Skeletal muscle tissue (tissue), 3 donors: ENCODE measurements at regions not wholly inside any gene's neighbourhood (a gene's known extent, or its start where the extent isn't known, plus 50 kb on each side); places are given as distances from the start of the nearest gene placed in this dataset.
"Not testable (repeated sequence)": the region's sequence is repeated elsewhere in the genome, so short reads cannot be mapped to it uniquely, and the experiment has no call there.

Experiments
- H3K27ac ChIP-seq: one replicate; pipeline ENCODE4 v1.7.0; 2013; ENCODE audit warnings: mild to moderate bottlenecking, low read depth, low read length, inconsistent platforms
- H3K27me3 ChIP-seq, 3 donors: one replicate each; pipeline ENCODE4 v1.7.0; 2013; ENCODE audit warnings: low read length in 3 of 3; ENCODE audit not compliant: control insufficient read depth in 3 of 3, insufficient read depth in 3 of 3
- H3K36me3 ChIP-seq, 3 donors: one replicate each; pipeline ENCODE4 v1.7.0; 2013; ENCODE audit warnings: low read length in 3 of 3; ENCODE audit not compliant: control insufficient read depth in 3 of 3, insufficient read depth in 3 of 3
- H3K4me1 ChIP-seq, 3 donors: one replicate each; pipeline ENCODE4 v1.7.0; 2013; ENCODE audit warnings: low read length in 3 of 3, mild to moderate bottlenecking in 3 of 3; ENCODE audit not compliant: control insufficient read depth in 3 of 3, insufficient read depth in 3 of 3
- H3K4me3 ChIP-seq, 3 donors: one replicate each; pipeline ENCODE4 v1.7.0; 2013; ENCODE audit warnings: low read length in 3 of 3
- H3K9ac ChIP-seq, 3 donors: one replicate each; pipeline ENCODE4 v1.7.0; 2013; ENCODE audit warnings: low read length in 3 of 3, mild to moderate bottlenecking in 3 of 3, moderate library complexity in 2 of 3, low read depth in 1 of 3
- H3K9me3 ChIP-seq, 3 donors: one replicate each; pipeline ENCODE4 v1.7.0; 2013; ENCODE audit warnings: low read length in 3 of 3; ENCODE audit not compliant: control insufficient read depth in 3 of 3
- donor health status: Osteomylitis.

- not testable (repeated sequence) for H3K4me3 ChIP-seq, H3K4me1 ChIP-seq, H3K27me3 ChIP-seq, H3K36me3 ChIP-seq, H3K9ac ChIP-seq, H3K27ac ChIP-seq, H3K9me3 ChIP-seq
These were observed 308.2 kb downstream of the SPATA31A1 start for GRCh38 chr9:39663713-39664112.

- H3K27ac ChIP-seq, H3K36me3 ChIP-seq, H3K4me1 ChIP-seq, H3K9me3 ChIP-seq, H3K9ac ChIP-seq, H3K27me3 ChIP-seq, H3K4me3 ChIP-seq: not testable (repeated sequence)
These were observed 309.6 kb downstream of the SPATA31A1 start for GRCh38 chr9:39665020-39665419.

- not testable (repeated sequence) for H3K9ac ChIP-seq, H3K9me3 ChIP-seq, H3K4me3 ChIP-seq, H3K27ac ChIP-seq, H3K36me3 ChIP-seq, H3K4me1 ChIP-seq, H3K27me3 ChIP-seq
These were observed 319.2 kb downstream of the SPATA31A1 start for GRCh38 chr9:39674437-39675210.

GRCh38 chr9:39675211-39675553 is 319.7 kb downstream of the SPATA31A1 start:
- not testable (repeated sequence) for H3K36me3 ChIP-seq

GRCh38 chr9:39678534-39679263 is 323.2 kb downstream of the SPATA31A1 start:
- not testable (repeated sequence) for H3K4me1 ChIP-seq, H3K9ac ChIP-seq, H3K36me3 ChIP-seq, H3K27me3 ChIP-seq, H3K9me3 ChIP-seq, H3K4me3 ChIP-seq, H3K27ac ChIP-seq

More at GRCh38 chr9:39675211-39675553, 319.7 kb downstream of the SPATA31A1 start:
- not testable (repeated sequence) for H3K4me1 ChIP-seq, H3K27me3 ChIP-seq, H3K4me3 ChIP-seq, H3K9me3 ChIP-seq, H3K27ac ChIP-seq, H3K9ac ChIP-seq

- not testable (repeated sequence) for H3K4me1 ChIP-seq, H3K36me3 ChIP-seq, H3K27ac ChIP-seq, H3K9ac ChIP-seq, H3K27me3 ChIP-seq, H3K4me3 ChIP-seq, H3K9me3 ChIP-seq
These were observed 325.4 kb downstream of the SPATA31A1 start for GRCh38 chr9:39680694-39681401.

- not testable (repeated sequence) for H3K9ac ChIP-seq, H3K27ac ChIP-seq, H3K9me3 ChIP-seq, H3K27me3 ChIP-seq, H3K4me1 ChIP-seq, H3K36me3 ChIP-seq, H3K4me3 ChIP-seq
These were observed 373.4 kb downstream of the SPATA31A1 start for GRCh38 chr9:39728862-39729261.

GRCh38 chr9:39744898-39745297 is 389.4 kb downstream of the SPATA31A1 start:
- H3K4me1 ChIP-seq, H3K27me3 ChIP-seq, H3K9ac ChIP-seq, H3K27ac ChIP-seq, H3K36me3 ChIP-seq, H3K9me3 ChIP-seq, H3K4me3 ChIP-seq: not testable (repeated sequence)

- not testable (repeated sequence) for H3K4me1 ChIP-seq, H3K27ac ChIP-seq, H3K4me3 ChIP-seq, H3K27me3 ChIP-seq, H3K9ac ChIP-seq, H3K36me3 ChIP-seq, H3K9me3 ChIP-seq
These were observed 420.1 kb downstream of the SPATA31A1 start for GRCh38 chr9:39775570-39775969.

- H3K4me3 ChIP-seq: peak overlapping the region in 1 of 3 donors; percentile 41
- not testable (repeated sequence) for H3K27ac ChIP-seq, H3K9me3 ChIP-seq
These were observed 435.9 kb downstream of the SPATA31A1 start for GRCh38 chr9:39791356-39791755.

More at GRCh38 chr9:39791356-39791755, 435.9 kb downstream of the SPATA31A1 start:
- not testable (repeated sequence) for H3K36me3 ChIP-seq, H3K4me1 ChIP-seq, H3K27me3 ChIP-seq, H3K9ac ChIP-seq
